Endodermal cell (in vitro differentiated cells): ENCODE measurements at regions not wholly inside any gene's neighbourhood (a gene's known extent, or its start where the extent isn't known, plus 50 kb on each side); places are given as distances from the start of the nearest gene placed in this dataset.

Source experiments
- DNase-seq: peaks from one replicate; pipeline ENCODE4 v3.0.0-alpha.2; 2017
- H3K27ac ChIP-seq: 2 replicates; pipeline ENCODE4 v1.5.1; 2013; ENCODE audit warnings: mild to moderate bottlenecking, low read depth, low read length, moderate library complexity
- H3K27me3 ChIP-seq: 2 replicates; pipeline ENCODE4 v1.6.1; 2013; ENCODE audit warnings: mild to moderate bottlenecking, low read length, moderate library complexity; ENCODE audit not compliant: insufficient read depth, control insufficient read depth, poor library complexity, severe bottlenecking
- H3K36me3 ChIP-seq: 2 replicates; pipeline ENCODE4 v1.7.0; 2013; ENCODE audit warnings: mild to moderate bottlenecking, low read length, moderate library complexity; ENCODE audit not compliant: control insufficient read depth, insufficient read depth
- H3K4me1 ChIP-seq: one replicate; pipeline ENCODE4 v1.7.0; 2013; ENCODE audit warnings: low read length; ENCODE audit not compliant: control insufficient read depth, insufficient read depth
- H3K4me3 ChIP-seq: 2 replicates; pipeline ENCODE4 v1.5.1; 2013; ENCODE audit warnings: mild to moderate bottlenecking, low read length, moderate library complexity
- H3K9ac ChIP-seq: 2 replicates; pipeline ENCODE4 v1.6.1; 2013; ENCODE audit warnings: mild to moderate bottlenecking, low read length, moderate library complexity; ENCODE audit not compliant: poor library complexity, severe bottlenecking; ENCODE audit errors: extremely low read depth
- H3K9me3 ChIP-seq: 2 replicates; pipeline ENCODE4 v1.6.1; 2013; ENCODE audit warnings: mild to moderate bottlenecking, low read length, moderate library complexity; ENCODE audit not compliant: control insufficient read depth
- H3K27ac Mint-ChIP-seq: 2 replicates; pipeline ENCODE4 v1.8.0; 2020; ENCODE audit warnings: mixed read lengths
- H3K27me3 Mint-ChIP-seq: 2 replicates; pipeline ENCODE4 v1.8.0; 2021; ENCODE audit warnings: mild to moderate bottlenecking, mixed read lengths; ENCODE audit not compliant: insufficient read depth
- H3K36me3 Mint-ChIP-seq: 2 replicates; pipeline ENCODE4 v1.8.0; 2020; ENCODE audit warnings: low read depth, mixed read lengths
- H3K4me1 Mint-ChIP-seq: 2 replicates; pipeline ENCODE4 v1.8.0; 2020; ENCODE audit warnings: mixed read lengths
- H3K4me3 Mint-ChIP-seq: 2 replicates; pipeline ENCODE4 v1.8.0; 2020; ENCODE audit warnings: mild to moderate bottlenecking, moderate library complexity, mixed read lengths
- H3K9me3 Mint-ChIP-seq: 2 replicates; pipeline ENCODE4 v1.8.0; 2020; ENCODE audit warnings: mild to moderate bottlenecking, mixed read lengths
- WGBS, 2 experiments: methylation state at CpG; one replicate each; pipeline versions ENCODE4 v1.1.5 to v1.1.7; 2013; ENCODE audit warnings: missing lambda C conversion rate in 2 of 2, mixed read lengths in 1 of 2; ENCODE audit not compliant: insufficient coverage in 1 of 2, insufficient read length in 1 of 2; 5-methylcytosine and 5-hydroxymethylcytosine counted together
- TF ChIP-seq, protein P1 (sequence below): fragments of 200-600 bp; sonication (generic); conservative IDR thresholded peaks from 2 replicates; pipeline ENCODE4 v1.5.0; 2021; ENCODE audit warnings: antibody characterized with exemption, mild to moderate bottlenecking

DNA sequence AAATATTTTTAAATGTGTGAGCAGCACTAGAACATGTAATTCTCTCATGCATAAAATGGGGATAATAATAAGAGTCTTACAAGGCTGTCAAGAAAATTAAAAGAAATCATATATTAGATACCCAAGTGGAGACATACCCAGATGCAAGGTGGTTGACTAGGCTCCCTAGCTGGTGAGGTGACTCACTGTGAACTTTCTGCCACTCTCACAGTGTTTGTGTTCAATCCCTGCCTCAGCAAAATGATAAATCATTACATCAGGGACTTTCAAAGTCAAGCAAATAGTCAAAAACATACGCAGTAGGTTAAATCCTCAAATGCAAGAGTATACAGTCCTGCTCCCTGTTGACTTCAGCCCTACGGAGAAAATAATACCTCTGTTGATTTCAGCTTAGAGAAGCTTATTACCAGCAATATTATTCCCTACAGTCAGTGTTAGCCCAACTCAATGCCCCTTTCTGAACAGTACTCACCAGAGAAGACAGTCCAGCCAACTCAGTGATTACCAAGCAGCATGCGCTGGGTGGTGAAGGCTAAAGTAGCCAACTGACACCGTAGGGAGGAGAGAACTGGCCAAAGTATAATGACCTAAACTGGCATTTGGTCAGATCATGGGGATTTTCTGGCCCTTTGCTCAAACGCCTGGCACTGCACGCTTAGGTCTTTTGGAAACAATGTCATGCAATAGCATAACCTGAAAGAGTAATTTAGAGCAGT, 73.1 kb upstream of the BARX2 start:
- Mint-ChIP-seq H3K27ac (no peak overlapping the region), H3K4me1 (peaks cover 11% of the 10 kb centered on the region)

DNA sequence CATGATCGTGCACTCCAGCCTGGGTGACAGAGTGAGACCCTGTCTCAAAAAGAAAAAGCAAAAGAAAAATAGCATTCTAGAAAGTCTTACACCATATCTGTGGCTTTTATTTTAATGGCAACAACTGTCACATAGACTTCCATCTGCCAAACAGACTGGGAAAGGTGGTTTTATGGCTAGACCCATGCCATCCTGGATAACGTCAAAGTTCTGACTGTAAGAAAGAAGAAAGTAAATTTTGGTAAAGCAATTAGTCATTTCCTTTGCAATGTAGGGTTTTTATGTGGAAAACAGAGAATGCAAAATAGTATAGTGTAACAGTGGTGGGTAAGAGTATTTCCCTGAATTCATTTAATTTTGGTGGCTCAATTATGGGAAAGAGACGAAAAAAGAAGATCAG, 75.5 kb upstream of the BARX2 start:
- H3K27me3 ChIP-seq = peaks cover 4% of the 10 kb centered on the region
- Mint-ChIP-seq H3K36me3 (no peaks in the 10 kb centered on the region), H3K4me1 (peaks cover 6% of the 10 kb centered on the region), H3K27ac (no peak overlapping the region), H3K9me3 (no peaks in the 10 kb centered on the region), H3K27me3 (peaks cover 25% of the 10 kb centered on the region), H3K4me3 (no peak overlapping the region)
- no peak overlapping the region for H3K9ac ChIP-seq
- H3K4me3 ChIP-seq = no peak overlapping the region
- no peaks in the 10 kb centered on the region for H3K9me3 ChIP-seq
- H3K27ac ChIP-seq = no peak overlapping the region
- no peak for DNase-seq
- TF ChIP-seq, protein P1, sequence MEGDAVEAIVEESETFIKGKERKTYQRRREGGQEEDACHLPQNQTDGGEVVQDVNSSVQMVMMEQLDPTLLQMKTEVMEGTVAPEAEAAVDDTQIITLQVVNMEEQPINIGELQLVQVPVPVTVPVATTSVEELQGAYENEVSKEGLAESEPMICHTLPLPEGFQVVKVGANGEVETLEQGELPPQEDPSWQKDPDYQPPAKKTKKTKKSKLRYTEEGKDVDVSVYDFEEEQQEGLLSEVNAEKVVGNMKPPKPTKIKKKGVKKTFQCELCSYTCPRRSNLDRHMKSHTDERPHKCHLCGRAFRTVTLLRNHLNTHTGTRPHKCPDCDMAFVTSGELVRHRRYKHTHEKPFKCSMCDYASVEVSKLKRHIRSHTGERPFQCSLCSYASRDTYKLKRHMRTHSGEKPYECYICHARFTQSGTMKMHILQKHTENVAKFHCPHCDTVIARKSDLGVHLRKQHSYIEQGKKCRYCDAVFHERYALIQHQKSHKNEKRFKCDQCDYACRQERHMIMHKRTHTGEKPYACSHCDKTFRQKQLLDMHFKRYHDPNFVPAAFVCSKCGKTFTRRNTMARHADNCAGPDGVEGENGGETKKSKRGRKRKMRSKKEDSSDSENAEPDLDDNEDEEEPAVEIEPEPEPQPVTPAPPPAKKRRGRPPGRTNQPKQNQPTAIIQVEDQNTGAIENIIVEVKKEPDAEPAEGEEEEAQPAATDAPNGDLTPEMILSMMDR = no peak
- H3K4me1 ChIP-seq = peaks cover 12% of the 10 kb centered on the region
- WGBS, 2 experiments = 93 to 94% methylated on average over 3 of the region's 3 CpGs
- H3K36me3 ChIP-seq = no peaks in the 10 kb centered on the region

More for the DNA sequence above, 73.1 kb upstream of the BARX2 start:
- TF ChIP-seq, protein P1 = no peak
- WGBS, 2 experiments = 92 to 97% methylated on average over 3 to 6 of the region's 6 CpGs
- Histone ChIP-seq H3K4me3 (no peak overlapping the region), H3K36me3 (no peaks in the 10 kb centered on the region), H3K27ac (no peak overlapping the region), H3K9ac (no peak overlapping the region), H3K27me3 (no peaks in the 10 kb centered on the region), H3K9me3 (peaks cover 5% of the 10 kb centered on the region), H3K4me1 (peaks cover 4% of the 10 kb centered on the region)
- H3K9me3 Mint-ChIP-seq = peaks cover 2% of the 10 kb centered on the region
- DNase-seq = no peak
- H3K27me3 Mint-ChIP-seq = peaks cover 12% of the 10 kb centered on the region
- H3K4me3 Mint-ChIP-seq = no peak overlapping the region
- H3K36me3 Mint-ChIP-seq = no peaks in the 10 kb centered on the region

DNA sequence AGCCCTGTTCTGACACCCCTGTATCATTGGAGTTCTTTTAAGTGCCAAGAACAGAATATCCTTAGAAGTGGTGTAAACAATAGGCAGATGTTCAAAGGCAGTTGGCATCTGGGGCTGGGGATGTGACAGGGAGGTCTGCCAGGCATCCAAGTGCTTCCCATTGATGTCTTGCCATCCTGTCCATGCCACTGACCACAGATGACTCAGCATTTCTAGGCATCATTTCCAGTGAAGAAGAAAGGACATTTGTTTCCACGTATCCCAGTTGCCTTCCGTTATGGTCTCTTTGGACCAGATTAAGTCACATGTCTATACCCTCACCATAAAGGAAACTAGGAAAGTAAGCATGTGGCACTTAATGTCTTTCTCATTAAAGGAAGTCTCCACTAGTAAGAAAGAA, 76.7 kb upstream of the BARX2 start:
- H3K36me3 ChIP-seq = no peaks in the 10 kb centered on the region
- TF ChIP-seq, protein P1 = no peak
- Mint-ChIP-seq H3K27ac (no peak overlapping the region), H3K27me3 (peaks cover 29% of the 10 kb centered on the region), H3K36me3 (no peaks in the 10 kb centered on the region), H3K4me1 (peaks cover 6% of the 10 kb centered on the region), H3K4me3 (no peak overlapping the region), H3K9me3 (no peaks in the 10 kb centered on the region)
- H3K27ac ChIP-seq = no peak overlapping the region
- H3K4me3 ChIP-seq = no peak overlapping the region
- H3K4me1 ChIP-seq = peaks cover 12% of the 10 kb centered on the region
- DNase-seq = no peak
- 96 to 100% methylated on average over 1 to 2 of the region's 2 CpGs for WGBS, 2 experiments
- H3K27me3 ChIP-seq = peaks cover 7% of the 10 kb centered on the region
- no peak overlapping the region for H3K9ac ChIP-seq
- H3K9me3 ChIP-seq = no peaks in the 10 kb centered on the region
